Ectodermal cell (in vitro differentiated cells): ENCODE measurements at regions not wholly inside any gene's neighbourhood (a gene's known extent, or its start where the extent isn't known, plus 50 kb on each side); places are given as distances from the start of the nearest gene placed in this dataset.

Experiments used
- H3K27ac ChIP-seq: 2 replicates; pipeline ENCODE4 v1.7.0; 2013; ENCODE audit warnings: mild to moderate bottlenecking, low read depth, low read length; ENCODE audit not compliant: insufficient read depth, poor library complexity, severe bottlenecking
- H3K27me3 ChIP-seq: 2 replicates; pipeline ENCODE4 v1.7.0; 2013; ENCODE audit warnings: mild to moderate bottlenecking, low read length; ENCODE audit not compliant: insufficient read depth, control insufficient read depth, poor library complexity, severe bottlenecking
- H3K36me3 ChIP-seq: one replicate; pipeline ENCODE4 v1.7.0; 2013; ENCODE audit warnings: low read length; ENCODE audit not compliant: control insufficient read depth, insufficient read depth
- H3K4me1 ChIP-seq: one replicate; pipeline ENCODE4 v1.7.0; 2013; ENCODE audit warnings: low read length; ENCODE audit not compliant: control insufficient read depth, insufficient read depth
- H3K4me3 ChIP-seq: 2 replicates; pipeline ENCODE4 v1.7.0; 2013; ENCODE audit warnings: low read depth, low read length, control low read depth; ENCODE audit not compliant: insufficient read depth
- H3K9me3 ChIP-seq: 2 replicates; pipeline ENCODE4 v1.7.0; 2013; ENCODE audit warnings: mild to moderate bottlenecking, low read length, moderate library complexity; ENCODE audit not compliant: control insufficient read depth
- WGBS, 2 experiments: methylation state at CpG; one replicate each; pipeline ENCODE4 v1.1.7; 2013; ENCODE audit warnings: missing lambda C conversion rate in 2 of 2; 5-methylcytosine and 5-hydroxymethylcytosine counted together

DNA sequence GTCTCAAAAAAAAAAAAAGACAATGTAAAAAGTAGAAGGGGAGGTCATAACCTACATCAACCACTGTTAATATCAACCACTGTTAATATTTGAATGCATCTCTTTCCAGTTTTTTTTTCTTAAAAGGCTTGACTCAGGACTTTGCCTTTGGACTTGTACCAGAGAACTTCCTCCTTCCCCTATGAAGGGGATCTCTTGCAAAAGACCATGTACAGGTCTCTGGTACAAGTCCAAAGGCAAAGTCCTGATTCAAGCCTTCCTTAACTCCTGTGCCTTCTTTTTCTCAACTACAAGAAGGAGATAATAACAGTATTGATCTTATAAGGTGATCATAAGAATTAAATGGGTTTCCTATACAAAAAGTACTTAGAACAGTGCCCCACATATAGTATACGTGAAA lies 563.5 kb downstream of the BUD13 start:
- Histone ChIP-seq H3K4me1 (peaks cover 8% of the 10 kb centered on the region), H3K27ac (no peak overlapping the region), H3K36me3 (no peaks in the 10 kb centered on the region), H3K27me3 (no peaks in the 10 kb centered on the region), H3K9me3 (no peaks in the 10 kb centered on the region), H3K4me3 (no peak overlapping the region)
- 100% methylated on average over 1 of the region's 1 CpG; no CpG with 5 or more reads in 1 of the 2 experiments for whole genome bisulfite sequencing, 2 experiments

DNA sequence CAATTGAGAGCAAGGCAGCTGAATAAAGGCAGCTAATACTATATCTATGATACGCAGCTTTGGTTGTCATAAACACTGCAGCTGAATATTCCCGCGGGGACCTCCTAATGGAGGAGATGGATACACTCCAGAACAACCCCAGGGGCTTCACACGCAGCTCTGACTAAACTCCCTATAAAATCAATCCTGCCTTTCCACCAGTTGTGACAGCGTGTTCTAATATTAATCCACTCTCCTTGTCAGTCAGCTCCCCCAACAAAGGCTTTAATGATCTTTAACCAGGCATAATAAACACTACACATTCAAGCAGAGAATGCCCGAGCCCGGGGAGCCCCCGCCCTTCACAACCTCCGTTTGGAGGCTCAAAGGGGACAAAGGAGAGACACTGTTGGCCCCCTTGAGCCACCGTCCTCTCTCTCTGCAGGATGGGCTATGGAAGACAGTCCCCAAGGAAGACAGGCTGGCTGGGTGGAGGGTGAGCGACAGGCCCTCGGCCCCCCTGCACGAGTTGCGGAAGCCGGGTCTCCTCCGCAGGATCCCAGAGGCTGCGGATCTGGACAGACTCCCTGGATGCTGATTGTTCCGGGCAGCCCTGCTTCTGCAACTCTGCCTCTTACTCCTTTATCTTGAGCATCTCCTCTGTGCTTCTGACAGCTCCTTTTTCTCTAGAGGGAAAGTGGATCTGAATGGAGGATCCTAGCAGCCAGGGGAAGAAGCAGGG lies 565.2 kb downstream of the BUD13 start:
- H3K27me3 ChIP-seq = no peaks in the 10 kb centered on the region
- WGBS, 2 experiments = 82% methylated on average over 18 of the region's 18 CpGs
- no peaks in the 10 kb centered on the region for H3K9me3 ChIP-seq
- no peak overlapping the region for H3K27ac ChIP-seq
- peaks cover 8% of the 10 kb centered on the region for H3K4me1 ChIP-seq
- H3K4me3 ChIP-seq = no peak overlapping the region
- no peaks in the 10 kb centered on the region for H3K36me3 ChIP-seq

DNA sequence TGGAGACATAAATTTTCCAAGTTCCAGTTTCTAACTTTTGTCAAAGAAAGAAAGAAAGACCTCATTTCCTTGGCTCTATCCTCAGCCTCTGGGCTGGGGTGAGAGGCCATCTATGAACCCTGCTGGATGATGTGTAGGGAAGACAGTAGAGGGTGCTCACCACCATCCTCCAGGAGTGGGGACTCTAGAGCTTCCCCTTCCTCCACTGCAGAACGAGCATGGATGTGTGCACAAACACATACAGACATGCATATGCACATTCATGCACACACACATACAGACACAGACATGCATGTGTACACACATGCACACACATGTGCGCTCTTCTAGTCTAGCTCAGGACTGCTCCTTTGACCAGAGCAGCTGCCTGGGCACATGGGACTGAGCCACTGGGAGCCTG lies 565.8 kb downstream of the BUD13 start:
- Histone ChIP-seq H3K27ac (no peak overlapping the region), H3K9me3 (no peaks in the 10 kb centered on the region), H3K4me3 (no peak overlapping the region), H3K27me3 (no peaks in the 10 kb centered on the region), H3K36me3 (no peaks in the 10 kb centered on the region), H3K4me1 (peaks cover 8% of the 10 kb centered on the region)
- WGBS, 2 experiments = 94 to 96% methylated on average over 2 of the region's 2 CpGs

DNA sequence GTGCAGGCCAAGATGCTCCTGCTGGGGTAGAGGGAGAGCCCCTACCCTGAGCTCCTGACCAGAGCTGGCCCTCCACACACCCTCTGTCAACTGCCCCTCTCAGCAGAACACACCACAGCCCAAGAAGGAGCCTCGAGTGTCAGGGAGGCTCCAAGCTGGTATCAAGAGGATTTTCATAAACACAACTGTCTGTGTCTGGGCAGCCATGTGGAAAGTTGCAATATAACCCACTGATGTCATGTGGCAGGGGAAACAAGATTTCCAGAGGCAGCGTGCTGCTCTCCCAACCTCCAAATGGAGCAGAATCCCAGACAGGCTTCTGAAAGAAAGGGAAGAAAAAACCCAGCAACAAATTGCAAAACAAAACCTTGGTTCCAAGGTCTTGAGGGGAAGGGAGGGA lies 569.9 kb downstream of the BUD13 start:
- Histone ChIP-seq H3K4me1 (peaks cover 5% of the 10 kb centered on the region), H3K27ac (no peak overlapping the region), H3K4me3 (no peak overlapping the region), H3K9me3 (no peaks in the 10 kb centered on the region), H3K36me3 (no peaks in the 10 kb centered on the region), H3K27me3 (no peaks in the 10 kb centered on the region)
- 87 to 90% methylated on average over 2 of the region's 2 CpGs for WGBS, 2 experiments

DNA sequence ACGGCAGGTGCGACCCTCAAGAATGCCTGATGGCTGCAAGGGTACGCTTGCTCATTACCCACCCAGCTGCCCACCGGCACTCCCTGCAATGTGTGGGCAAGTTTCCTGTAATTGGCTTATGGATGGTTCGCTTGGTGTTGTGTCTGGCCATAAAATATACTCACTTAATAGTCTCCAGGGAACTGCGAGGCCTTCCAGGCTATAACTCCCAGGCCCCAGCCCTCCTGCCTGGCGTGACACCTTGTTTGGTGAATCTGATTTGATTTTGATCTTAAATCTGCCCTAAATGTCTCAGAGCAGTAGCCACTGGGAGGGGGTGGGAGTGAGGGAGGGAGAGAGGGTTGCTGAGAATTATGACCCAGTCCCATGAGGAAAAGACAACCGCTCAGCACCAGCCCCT lies 572.2 kb downstream of the BUD13 start:
- Histone ChIP-seq H3K4me3 (no peak overlapping the region), H3K4me1 (no peaks in the 10 kb centered on the region), H3K36me3 (no peaks in the 10 kb centered on the region), H3K27ac (no peak overlapping the region), H3K27me3 (no peaks in the 10 kb centered on the region), H3K9me3 (no peaks in the 10 kb centered on the region)
- WGBS, 2 experiments = 93 to 94% methylated on average over 8 of the region's 8 CpGs

GRCh38 chr11:116199182-116199581 lies 573.6 kb downstream of the BUD13 start:
- H3K27me3 ChIP-seq = no peaks in the 10 kb centered on the region
- H3K27ac ChIP-seq = no peak overlapping the region
- H3K9me3 ChIP-seq = no peaks in the 10 kb centered on the region
- H3K4me1 ChIP-seq = peaks cover 3% of the 10 kb centered on the region
- H3K36me3 ChIP-seq = no peaks in the 10 kb centered on the region
- 68 to 74% methylated on average over 10 of the region's 10 CpGs for whole genome bisulfite sequencing, 2 experiments
- H3K4me3 ChIP-seq = no peak overlapping the region

DNA sequence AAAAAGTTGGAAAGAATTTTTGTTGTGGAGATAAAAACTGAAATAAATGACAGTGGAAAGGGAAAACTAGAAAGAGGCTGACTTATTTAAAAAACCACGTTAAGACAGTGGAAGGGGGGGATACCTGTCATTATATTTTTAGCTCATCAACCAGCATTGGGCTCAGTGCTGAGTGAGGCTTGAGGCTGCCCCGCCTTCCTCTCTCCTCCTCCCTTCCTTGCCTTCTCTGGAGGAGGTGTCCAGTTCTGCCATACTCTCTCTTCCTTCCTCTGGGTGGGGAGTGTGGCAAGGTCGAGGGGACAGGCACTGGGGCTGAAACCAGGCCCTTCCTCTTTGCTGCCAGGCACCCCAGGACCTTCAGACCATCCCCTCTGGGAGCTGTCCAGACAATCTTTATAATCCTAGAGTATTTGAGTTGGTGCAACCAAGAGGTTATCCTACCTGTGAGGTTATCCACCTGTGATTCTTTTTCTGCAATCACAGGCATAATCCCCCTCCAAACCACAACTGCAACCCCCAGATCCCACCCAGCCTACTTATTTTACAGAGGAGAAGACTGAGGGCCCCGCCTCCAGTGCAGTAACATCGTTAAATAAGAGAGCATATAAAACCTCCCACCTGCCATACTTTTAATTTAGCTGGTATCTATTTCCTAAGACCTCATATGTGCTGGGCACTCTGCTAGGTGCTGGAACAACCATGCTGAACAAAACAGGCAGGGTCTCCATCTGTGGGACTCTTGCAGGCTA lies 578.5 kb downstream of the BUD13 start:
- Histone ChIP-seq H3K27ac (peak overlapping the region; percentile 78), H3K4me3 (peak overlapping the region; percentile 52), H3K9me3 (no peaks in the 10 kb centered on the region), H3K4me1 (peaks cover 41% of the 10 kb centered on the region), H3K36me3 (no peaks in the 10 kb centered on the region), H3K27me3 (no peaks in the 10 kb centered on the region)
- WGBS, 2 experiments = 43 to 45% methylated on average over 5 of the region's 5 CpGs

- H3K27ac ChIP-seq = peak overlapping the region; percentile 78
- H3K36me3 ChIP-seq = no peaks in the 10 kb centered on the region
- 1% methylated on average over 34 of the region's 34 CpGs for WGBS, 2 experiments
- no peaks in the 10 kb centered on the region for H3K9me3 ChIP-seq
- peaks cover 47% of the 10 kb centered on the region for H3K4me1 ChIP-seq
- peak overlapping the region; percentile 52 for H3K4me3 ChIP-seq
- no peaks in the 10 kb centered on the region for H3K27me3 ChIP-seq
Observed at GRCh38 chr11:116193321-116194131, 579.3 kb downstream of the BUD13 start.

GRCh38 chr11:116192509-116193210 lies 580.1 kb downstream of the BUD13 start:
- Histone ChIP-seq H3K36me3 (no peaks in the 10 kb centered on the region), H3K4me3 (peak overlapping the region; percentile 52), H3K9me3 (no peaks in the 10 kb centered on the region), H3K27me3 (no peaks in the 10 kb centered on the region), H3K4me1 (peaks cover 47% of the 10 kb centered on the region), H3K27ac (peak overlapping the region; percentile 48)
- 24 to 32% methylated on average over 9 to 11 of the region's 12 CpGs for WGBS, 2 experiments
